ENCODE measurements at regions not wholly inside any gene's neighbourhood (a gene's known extent, or its start where the extent isn't known, plus 50 kb on each side); places are given as distances from the start of the nearest gene placed in this dataset.

DNA sequence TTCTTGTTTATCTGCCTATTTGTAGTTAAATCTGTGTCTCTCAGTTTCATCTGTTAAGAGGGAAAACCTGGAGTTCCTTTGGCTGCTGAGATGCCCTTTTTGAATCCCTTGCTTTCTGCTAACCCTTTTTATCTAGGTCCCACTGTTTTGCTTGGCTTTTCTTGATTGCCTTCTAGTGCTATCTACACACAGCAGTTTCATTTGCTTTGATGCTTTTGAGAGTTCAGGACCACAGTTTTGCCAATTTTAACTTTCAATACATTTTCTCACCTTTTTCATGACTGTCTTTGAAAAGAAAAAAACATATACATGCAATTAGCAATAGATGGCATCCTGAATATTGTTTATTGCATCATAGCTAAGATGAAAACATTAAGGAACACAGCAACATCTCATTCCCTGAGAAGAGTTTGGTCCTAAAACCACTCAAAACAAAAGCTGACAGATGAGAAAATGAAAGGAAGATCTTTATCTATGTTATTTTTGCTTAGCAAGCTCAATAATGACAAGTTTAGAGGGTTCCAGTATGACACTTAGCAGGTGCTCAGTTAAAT is 241.4 kb upstream of the MEX3C start:
- no peak for TF ChIP-seq GATA3 (IDR thresholded peaks at IDR 0.05; ENCODE audit: borderline replicate concordance)
- TF ChIP-seq POLR2A (IDR thresholded peaks at IDR 0.05; ENCODE audit: low read length): no peak
- TF ChIP-seq, protein P1, sequence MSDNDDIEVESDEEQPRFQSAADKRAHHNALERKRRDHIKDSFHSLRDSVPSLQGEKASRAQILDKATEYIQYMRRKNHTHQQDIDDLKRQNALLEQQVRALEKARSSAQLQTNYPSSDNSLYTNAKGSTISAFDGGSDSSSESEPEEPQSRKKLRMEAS (IDR thresholded peaks at IDR 0.05): no peak
- TF ChIP-seq, protein P2, sequence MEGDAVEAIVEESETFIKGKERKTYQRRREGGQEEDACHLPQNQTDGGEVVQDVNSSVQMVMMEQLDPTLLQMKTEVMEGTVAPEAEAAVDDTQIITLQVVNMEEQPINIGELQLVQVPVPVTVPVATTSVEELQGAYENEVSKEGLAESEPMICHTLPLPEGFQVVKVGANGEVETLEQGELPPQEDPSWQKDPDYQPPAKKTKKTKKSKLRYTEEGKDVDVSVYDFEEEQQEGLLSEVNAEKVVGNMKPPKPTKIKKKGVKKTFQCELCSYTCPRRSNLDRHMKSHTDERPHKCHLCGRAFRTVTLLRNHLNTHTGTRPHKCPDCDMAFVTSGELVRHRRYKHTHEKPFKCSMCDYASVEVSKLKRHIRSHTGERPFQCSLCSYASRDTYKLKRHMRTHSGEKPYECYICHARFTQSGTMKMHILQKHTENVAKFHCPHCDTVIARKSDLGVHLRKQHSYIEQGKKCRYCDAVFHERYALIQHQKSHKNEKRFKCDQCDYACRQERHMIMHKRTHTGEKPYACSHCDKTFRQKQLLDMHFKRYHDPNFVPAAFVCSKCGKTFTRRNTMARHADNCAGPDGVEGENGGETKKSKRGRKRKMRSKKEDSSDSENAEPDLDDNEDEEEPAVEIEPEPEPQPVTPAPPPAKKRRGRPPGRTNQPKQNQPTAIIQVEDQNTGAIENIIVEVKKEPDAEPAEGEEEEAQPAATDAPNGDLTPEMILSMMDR (IDR thresholded peaks at IDR 0.05): no peak
- TF ChIP-seq JUNB (IDR thresholded peaks at IDR 0.05): no peak
- TF ChIP-seq BHLHE40 (IDR thresholded peaks at IDR 0.05; ENCODE audit: low read depth, low read length): no peak
- TF ChIP-seq EP300 (IDR thresholded peaks at IDR 0.05): no peak
- no peak for TF ChIP-seq NR3C1 (IDR thresholded peaks at IDR 0.05)
- TF ChIP-seq, protein P3, sequence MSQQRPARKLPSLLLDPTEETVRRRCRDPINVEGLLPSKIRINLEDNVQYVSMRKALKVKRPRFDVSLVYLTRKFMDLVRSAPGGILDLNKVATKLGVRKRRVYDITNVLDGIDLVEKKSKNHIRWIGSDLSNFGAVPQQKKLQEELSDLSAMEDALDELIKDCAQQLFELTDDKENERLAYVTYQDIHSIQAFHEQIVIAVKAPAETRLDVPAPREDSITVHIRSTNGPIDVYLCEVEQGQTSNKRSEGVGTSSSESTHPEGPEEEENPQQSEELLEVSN (IDR thresholded peaks at IDR 0.05; ENCODE audit: borderline replicate concordance, low read depth): no peak
- TF ChIP-seq CHD2 (IDR thresholded peaks at IDR 0.05; ENCODE audit: low read length, partially characterized antibody): no peak
- no peak for TF ChIP-seq TP53 (CRISPR knock-in tag; IDR thresholded peaks at IDR 0.05)
- TF ChIP-seq JUN (IDR thresholded peaks at IDR 0.05): no peak

Data from A549 (cell line).